ENCODE measurements at regions not wholly inside any gene's neighbourhood (a gene's known extent, or its start where the extent isn't known, plus 50 kb on each side); places are given as distances from the start of the nearest gene placed in this dataset.

DNA sequence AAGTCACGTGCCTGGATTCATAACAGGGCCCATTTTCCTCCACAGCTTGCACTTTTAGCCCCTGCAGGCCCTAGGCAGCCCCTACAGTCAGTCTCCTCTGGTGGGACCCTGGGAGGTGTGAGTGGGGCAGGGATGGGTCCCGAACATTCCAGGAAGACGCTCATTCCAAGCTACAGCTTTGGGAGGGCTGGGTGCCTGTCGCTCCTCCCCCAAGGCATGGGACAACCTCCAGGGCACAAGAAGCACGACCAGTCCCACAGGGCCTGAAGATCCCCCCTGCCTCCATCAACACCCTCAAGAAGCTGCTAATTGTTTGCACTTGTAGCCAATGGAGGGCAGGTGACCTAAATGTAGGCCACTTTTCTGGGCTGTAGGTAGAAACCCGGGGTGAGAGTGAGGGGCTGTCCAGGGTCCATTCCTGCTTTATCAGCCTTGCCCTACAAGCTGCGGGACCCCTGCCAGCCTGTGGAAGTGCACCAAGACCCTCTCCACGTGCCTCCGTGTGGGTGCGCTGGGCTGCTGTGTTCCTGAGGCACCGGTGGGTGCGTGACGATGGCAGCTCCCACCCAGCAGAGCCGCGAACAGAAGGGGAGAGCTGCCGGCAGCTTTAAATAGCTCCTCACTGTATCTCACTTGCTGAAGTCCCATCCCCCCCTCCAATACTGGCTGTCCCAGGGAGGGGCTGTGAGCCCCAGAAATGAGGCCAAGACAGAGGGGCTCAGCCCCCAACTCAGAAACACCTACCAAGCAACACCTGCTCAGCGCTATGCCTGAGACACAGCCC lies 91.9 kb upstream of the ARAP3 start (continued):
- no peak for TF ChIP-seq ZNF462 (CRISPR knock-in tag; IDR thresholded peaks at IDR 0.05)
- TF ChIP-seq ETS1 (IDR thresholded peaks at IDR 0.05): no peak
- TF ChIP-seq EZH2 (IDR thresholded peaks at IDR 0.05; ENCODE audit: low read depth, unreplicated experiment): no peak
- no peak for TF ChIP-seq POLR2AphosphoS5 (IDR thresholded peaks at IDR 0.05; ENCODE audit: low read depth)
- TF ChIP-seq NANOG (IDR thresholded peaks at IDR 0.05; ENCODE audit: borderline replicate concordance): no peak
- no peak for TF ChIP-seq ZNF114 (CRISPR knock-in tag; IDR thresholded peaks at IDR 0.05)
- no peak for TF ChIP-seq CREB1 (CRISPR knock-in tag; IDR thresholded peaks at IDR 0.05; ENCODE audit: low read depth)
- TF ChIP-seq, protein P1, sequence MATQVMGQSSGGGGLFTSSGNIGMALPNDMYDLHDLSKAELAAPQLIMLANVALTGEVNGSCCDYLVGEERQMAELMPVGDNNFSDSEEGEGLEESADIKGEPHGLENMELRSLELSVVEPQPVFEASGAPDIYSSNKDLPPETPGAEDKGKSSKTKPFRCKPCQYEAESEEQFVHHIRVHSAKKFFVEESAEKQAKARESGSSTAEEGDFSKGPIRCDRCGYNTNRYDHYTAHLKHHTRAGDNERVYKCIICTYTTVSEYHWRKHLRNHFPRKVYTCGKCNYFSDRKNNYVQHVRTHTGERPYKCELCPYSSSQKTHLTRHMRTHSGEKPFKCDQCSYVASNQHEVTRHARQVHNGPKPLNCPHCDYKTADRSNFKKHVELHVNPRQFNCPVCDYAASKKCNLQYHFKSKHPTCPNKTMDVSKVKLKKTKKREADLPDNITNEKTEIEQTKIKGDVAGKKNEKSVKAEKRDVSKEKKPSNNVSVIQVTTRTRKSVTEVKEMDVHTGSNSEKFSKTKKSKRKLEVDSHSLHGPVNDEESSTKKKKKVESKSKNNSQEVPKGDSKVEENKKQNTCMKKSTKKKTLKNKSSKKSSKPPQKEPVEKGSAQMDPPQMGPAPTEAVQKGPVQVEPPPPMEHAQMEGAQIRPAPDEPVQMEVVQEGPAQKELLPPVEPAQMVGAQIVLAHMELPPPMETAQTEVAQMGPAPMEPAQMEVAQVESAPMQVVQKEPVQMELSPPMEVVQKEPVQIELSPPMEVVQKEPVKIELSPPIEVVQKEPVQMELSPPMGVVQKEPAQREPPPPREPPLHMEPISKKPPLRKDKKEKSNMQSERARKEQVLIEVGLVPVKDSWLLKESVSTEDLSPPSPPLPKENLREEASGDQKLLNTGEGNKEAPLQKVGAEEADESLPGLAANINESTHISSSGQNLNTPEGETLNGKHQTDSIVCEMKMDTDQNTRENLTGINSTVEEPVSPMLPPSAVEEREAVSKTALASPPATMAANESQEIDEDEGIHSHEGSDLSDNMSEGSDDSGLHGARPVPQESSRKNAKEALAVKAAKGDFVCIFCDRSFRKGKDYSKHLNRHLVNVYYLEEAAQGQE (IDR thresholded peaks at IDR 0.05; ENCODE audit: unreplicated experiment): no peak
- no peak for TF ChIP-seq ZNF331 (CRISPR knock-in tag; IDR thresholded peaks at IDR 0.05; ENCODE audit: low read depth)
- TF ChIP-seq STAT1 (IDR thresholded peaks at IDR 0.05; ENCODE audit: unreplicated experiment): no peak
- TF ChIP-seq EZH2phosphoT487 (IDR thresholded peaks at IDR 0.05; ENCODE audit: unreplicated experiment): no peak
- no peak for TF ChIP-seq JUNB (IDR thresholded peaks at IDR 0.05; ENCODE audit: unreplicated experiment)

All from GM23338 (cell line).